ENCODE measurements at regions not wholly inside any gene's neighbourhood (a gene's known extent, or its start where the extent isn't known, plus 50 kb on each side); places are given as distances from the start of the nearest gene placed in this dataset.

DNA sequence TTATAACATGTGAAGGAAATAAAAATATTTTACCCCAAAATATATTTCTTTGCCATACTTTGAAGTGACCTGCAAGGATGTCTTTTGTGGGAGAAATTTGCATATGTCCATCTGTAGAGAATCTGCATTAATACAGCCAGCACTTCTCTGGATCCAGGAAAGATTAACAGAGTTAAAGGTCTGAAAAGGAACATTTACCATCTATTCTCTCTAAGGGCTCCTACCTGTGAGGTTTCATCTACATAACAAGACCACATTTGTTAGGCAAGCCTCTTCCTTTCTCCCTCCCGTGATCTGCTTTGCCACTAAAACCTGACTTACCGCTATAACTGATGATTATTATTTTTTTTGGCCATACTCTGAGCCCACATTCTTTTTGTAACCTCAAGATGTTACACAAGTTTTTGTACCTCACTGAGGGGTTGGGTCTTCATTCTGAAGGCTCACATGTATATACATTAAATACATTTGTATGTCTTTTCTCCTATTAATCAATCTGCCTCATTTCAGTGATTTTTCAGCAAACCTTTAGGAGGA is 129.4 kb downstream of the AKR1D1 start:
- TF ChIP-seq, protein P1, sequence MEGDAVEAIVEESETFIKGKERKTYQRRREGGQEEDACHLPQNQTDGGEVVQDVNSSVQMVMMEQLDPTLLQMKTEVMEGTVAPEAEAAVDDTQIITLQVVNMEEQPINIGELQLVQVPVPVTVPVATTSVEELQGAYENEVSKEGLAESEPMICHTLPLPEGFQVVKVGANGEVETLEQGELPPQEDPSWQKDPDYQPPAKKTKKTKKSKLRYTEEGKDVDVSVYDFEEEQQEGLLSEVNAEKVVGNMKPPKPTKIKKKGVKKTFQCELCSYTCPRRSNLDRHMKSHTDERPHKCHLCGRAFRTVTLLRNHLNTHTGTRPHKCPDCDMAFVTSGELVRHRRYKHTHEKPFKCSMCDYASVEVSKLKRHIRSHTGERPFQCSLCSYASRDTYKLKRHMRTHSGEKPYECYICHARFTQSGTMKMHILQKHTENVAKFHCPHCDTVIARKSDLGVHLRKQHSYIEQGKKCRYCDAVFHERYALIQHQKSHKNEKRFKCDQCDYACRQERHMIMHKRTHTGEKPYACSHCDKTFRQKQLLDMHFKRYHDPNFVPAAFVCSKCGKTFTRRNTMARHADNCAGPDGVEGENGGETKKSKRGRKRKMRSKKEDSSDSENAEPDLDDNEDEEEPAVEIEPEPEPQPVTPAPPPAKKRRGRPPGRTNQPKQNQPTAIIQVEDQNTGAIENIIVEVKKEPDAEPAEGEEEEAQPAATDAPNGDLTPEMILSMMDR (IDR thresholded peaks at IDR 0.05; ENCODE audit: poor library complexity, severe bottlenecking) = no peak
- TF ChIP-seq, protein P2, sequence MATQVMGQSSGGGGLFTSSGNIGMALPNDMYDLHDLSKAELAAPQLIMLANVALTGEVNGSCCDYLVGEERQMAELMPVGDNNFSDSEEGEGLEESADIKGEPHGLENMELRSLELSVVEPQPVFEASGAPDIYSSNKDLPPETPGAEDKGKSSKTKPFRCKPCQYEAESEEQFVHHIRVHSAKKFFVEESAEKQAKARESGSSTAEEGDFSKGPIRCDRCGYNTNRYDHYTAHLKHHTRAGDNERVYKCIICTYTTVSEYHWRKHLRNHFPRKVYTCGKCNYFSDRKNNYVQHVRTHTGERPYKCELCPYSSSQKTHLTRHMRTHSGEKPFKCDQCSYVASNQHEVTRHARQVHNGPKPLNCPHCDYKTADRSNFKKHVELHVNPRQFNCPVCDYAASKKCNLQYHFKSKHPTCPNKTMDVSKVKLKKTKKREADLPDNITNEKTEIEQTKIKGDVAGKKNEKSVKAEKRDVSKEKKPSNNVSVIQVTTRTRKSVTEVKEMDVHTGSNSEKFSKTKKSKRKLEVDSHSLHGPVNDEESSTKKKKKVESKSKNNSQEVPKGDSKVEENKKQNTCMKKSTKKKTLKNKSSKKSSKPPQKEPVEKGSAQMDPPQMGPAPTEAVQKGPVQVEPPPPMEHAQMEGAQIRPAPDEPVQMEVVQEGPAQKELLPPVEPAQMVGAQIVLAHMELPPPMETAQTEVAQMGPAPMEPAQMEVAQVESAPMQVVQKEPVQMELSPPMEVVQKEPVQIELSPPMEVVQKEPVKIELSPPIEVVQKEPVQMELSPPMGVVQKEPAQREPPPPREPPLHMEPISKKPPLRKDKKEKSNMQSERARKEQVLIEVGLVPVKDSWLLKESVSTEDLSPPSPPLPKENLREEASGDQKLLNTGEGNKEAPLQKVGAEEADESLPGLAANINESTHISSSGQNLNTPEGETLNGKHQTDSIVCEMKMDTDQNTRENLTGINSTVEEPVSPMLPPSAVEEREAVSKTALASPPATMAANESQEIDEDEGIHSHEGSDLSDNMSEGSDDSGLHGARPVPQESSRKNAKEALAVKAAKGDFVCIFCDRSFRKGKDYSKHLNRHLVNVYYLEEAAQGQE (IDR thresholded peaks at IDR 0.05; ENCODE audit: borderline replicate concordance) = no peak

All from neural cell (in vitro differentiated cells).